UCSD-AML1 (cell line): ENCODE measurements at regions not wholly inside any gene's neighbourhood (a gene's known extent, or its start where the extent isn't known, plus 50 kb on each side); places are given as distances from the start of the nearest gene placed in this dataset.

Experiments used
- DNase-seq: peaks from one replicate; lab custom pipeline; 2025; ENCODE audit not compliant: unreplicated experiment; lab: John Stamatoyannopoulos, UW

- DNase-seq: no peak
Measured at GRCh38 chr3:73718326-73719110, 93.8 kb upstream of the PDZRN3 start.

GRCh38 chr3:73716418-73716817, 91.7 kb upstream of the PDZRN3 start:
- no peak for DNase-seq

- DNase-seq: no peak
Measured at GRCh38 chr3:73710340-73710739, 85.6 kb upstream of the PDZRN3 start.

GRCh38 chr3:73709712-73710111, 85.0 kb upstream of the PDZRN3 start:
- no peak for DNase-seq

GRCh38 chr3:73708956-73709355, 84.2 kb upstream of the PDZRN3 start:
- no peak for DNase-seq

- no peak for DNase-seq
Measured at GRCh38 chr3:73707772-73708171, 83.0 kb upstream of the PDZRN3 start.

GRCh38 chr3:73706771-73707170, 82.0 kb upstream of the PDZRN3 start:
- no peak for DNase-seq

GRCh38 chr3:73705792-73706191, 81.1 kb upstream of the PDZRN3 start:
- no peak for DNase-seq

- DNase-seq: no peak
Measured at GRCh38 chr3:73699327-73699726, 74.6 kb upstream of the PDZRN3 start.

GRCh38 chr3:73697020-73697419, 72.3 kb upstream of the PDZRN3 start:
- no peak for DNase-seq

- DNase-seq: no peak
Measured at GRCh38 chr3:73695841-73696240, 71.1 kb upstream of the PDZRN3 start.

- no peak for DNase-seq
Measured at GRCh38 chr3:73694983-73695757, 70.4 kb upstream of the PDZRN3 start.

- no peak for DNase-seq
Measured at GRCh38 chr3:73687106-73688004, 62.6 kb upstream of the PDZRN3 start.

GRCh38 chr3:73685061-73685460, 60.3 kb upstream of the PDZRN3 start:
- DNase-seq: no peak

- DNase-seq: no peak
Measured at GRCh38 chr3:73683706-73684105, 59.0 kb upstream of the PDZRN3 start.

- no peak for DNase-seq
Measured at GRCh38 chr3:73681610-73682009, 56.9 kb upstream of the PDZRN3 start.

GRCh38 chr3:73681198-73681597, 56.5 kb upstream of the PDZRN3 start:
- DNase-seq: no peak

GRCh38 chr3:73680391-73681095, 55.8 kb upstream of the PDZRN3 start:
- DNase-seq: no peak

- no peak for DNase-seq
Measured at GRCh38 chr3:73677336-73678024, 52.7 kb upstream of the PDZRN3 start.
